SU-DHL-6 (cell line): ENCODE measurements at regions not wholly inside any gene's neighbourhood (a gene's known extent, or its start where the extent isn't known, plus 50 kb on each side); places are given as distances from the start of the nearest gene placed in this dataset.

ENCODE experiments used
- H2AFZ ChIP-seq: fragments of 200-600 bp; sonication (generic); 2 replicates; pipeline ENCODE4 v1.6.1; 2014; ENCODE audit warnings: low read depth, mild to moderate bottlenecking, moderate library complexity, mixed read lengths, antibody characterized with exemption, low read length; ENCODE audit not compliant: severe bottlenecking
- H3F3A ChIP-seq: fragments of 200-600 bp; shearing (Covaris generic); 2 replicates; pipeline ENCODE4 v1.6.0; 2016; ENCODE audit warnings: antibody characterized with exemption, mild to moderate bottlenecking; ENCODE audit not compliant: insufficient read depth
- H3K27ac ChIP-seq: fragments of 200-600 bp; sonication (generic); 2 replicates; pipeline ENCODE4 v1.5.1; 2016; ENCODE audit warnings: low read depth, mild to moderate bottlenecking, low read length, moderate library complexity, mixed read lengths
- H3K27me3 ChIP-seq: fragments of 200-600 bp; sonication (generic), shearing (Covaris generic); 2 replicates; pipeline ENCODE4 v1.6.0; 2014; ENCODE audit warnings: mild to moderate bottlenecking, low read length
- H3K36me3 ChIP-seq: fragments of 200-600 bp; sonication (generic); 2 replicates; pipeline ENCODE4 v1.6.1; 2014; ENCODE audit warnings: mild to moderate bottlenecking, low read length, mixed read lengths
- H3K4me2 ChIP-seq: fragments of 300-600, 200-600 bp; shearing (Covaris generic), sonication (generic); 2 replicates; pipeline ENCODE4 v1.6.0; 2014; ENCODE audit warnings: low read length, low read depth, mild to moderate bottlenecking; ENCODE audit not compliant: poor library complexity, severe bottlenecking
- H3K4me3 ChIP-seq: fragments of 200-600 bp; sonication (generic); 2 replicates; pipeline ENCODE4 v1.5.1; 2014; ENCODE audit warnings: antibody characterized with exemption, low read length, mild to moderate bottlenecking, mixed read lengths; ENCODE audit not compliant: insufficient read depth, poor library complexity, severe bottlenecking
- H3K79me2 ChIP-seq: fragments of 200-600 bp; sonication (generic); 2 replicates; pipeline ENCODE4 v1.6.1; 2014; ENCODE audit warnings: mild to moderate bottlenecking, low read length, moderate library complexity; ENCODE audit not compliant: insufficient read depth
- H3K9ac ChIP-seq: fragments of 200-600 bp; sonication (generic); 2 replicates; pipeline ENCODE4 v1.7.0; 2014; ENCODE audit warnings: mild to moderate bottlenecking, low read length
- H3K9me2 ChIP-seq: fragments of 200-600 bp; sonication (generic); replicated peaks from 2 replicates; pipeline ENCODE4 v1.6.1; 2014; ENCODE audit warnings: low read length; ENCODE audit not compliant: insufficient read depth
- H3K9me3 ChIP-seq: fragments of 200-600 bp; sonication (generic); 2 replicates; pipeline ENCODE4 v1.6.1; 2014; ENCODE audit warnings: low read length, mixed read lengths; ENCODE audit not compliant: insufficient read depth
- H4K20me1 ChIP-seq: fragments of 200-600 bp; sonication (generic); 2 replicates; pipeline ENCODE4 v1.6.1; 2014; ENCODE audit warnings: low read depth, mild to moderate bottlenecking, antibody characterized with exemption, low read length, moderate library complexity, mixed read lengths
- CTCF ChIP-seq: fragments of 200-600 bp; sonication (generic); IDR thresholded peaks from one replicate; pipeline ENCODE4 v1.5.1; 2017; ENCODE audit warnings: antibody characterized with exemption, mild to moderate bottlenecking, low read length, moderate library complexity; ENCODE audit not compliant: insufficient read depth, poor library complexity, severe bottlenecking
- EZH2phosphoT487 ChIP-seq: fragments of 200-600 bp; sonication (generic), shearing (Covaris generic); conservative IDR thresholded peaks from 2 replicates; pipeline ENCODE4 v1.6.1; 2018; ENCODE audit warnings: mild to moderate bottlenecking, antibody characterized with exemption, low read length, moderate library complexity, mixed read lengths

DNA sequence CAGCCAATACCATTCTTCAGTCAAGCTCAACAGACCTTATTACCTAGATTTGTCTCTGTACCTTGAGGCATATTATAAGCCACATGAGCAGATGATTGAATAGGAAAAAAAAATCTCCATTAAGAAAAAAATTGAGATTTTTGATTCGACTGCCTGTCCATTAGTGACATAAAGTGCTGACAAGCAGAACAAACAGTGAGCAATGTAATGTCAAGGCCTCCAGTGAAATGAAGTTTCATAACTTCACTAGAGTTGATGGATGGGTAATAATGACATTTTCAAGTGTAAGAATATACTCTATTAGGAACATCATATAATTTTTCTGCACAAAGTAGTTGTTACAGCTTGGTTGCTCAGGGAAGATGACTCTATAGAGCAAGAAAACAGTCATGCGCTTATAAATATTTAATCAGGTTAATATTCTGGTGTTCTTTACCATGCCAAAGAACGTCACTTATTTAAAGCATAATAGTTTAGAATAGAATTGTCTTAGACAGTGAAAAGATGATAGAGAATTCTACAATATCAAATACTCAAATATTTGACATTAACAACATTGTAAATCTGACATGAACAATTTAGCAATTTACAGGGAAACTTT is 783.7 kb downstream of the EPHA7 start:
- H3K36me3 ChIP-seq = no peaks in the 10 kb centered on the region
- H3K9me2 ChIP-seq = no peaks in the 10 kb centered on the region
- no peak overlapping the region for H2AFZ ChIP-seq
- H3K4me3 ChIP-seq = no peak overlapping the region
- no peaks in the 10 kb centered on the region for H4K20me1 ChIP-seq
- H3K9me3 ChIP-seq = no peaks in the 10 kb centered on the region
- TF ChIP-seq CTCF = no peak
- TF ChIP-seq EZH2phosphoT487 = no peak
- no peaks in the 10 kb centered on the region for H3K79me2 ChIP-seq
- no peaks in the 10 kb centered on the region for H3F3A ChIP-seq
- H3K4me2 ChIP-seq = no peak overlapping the region
- H3K27me3 ChIP-seq = no peaks in the 10 kb centered on the region
- no peak overlapping the region for H3K9ac ChIP-seq
- H3K27ac ChIP-seq = no peak overlapping the region

DNA sequence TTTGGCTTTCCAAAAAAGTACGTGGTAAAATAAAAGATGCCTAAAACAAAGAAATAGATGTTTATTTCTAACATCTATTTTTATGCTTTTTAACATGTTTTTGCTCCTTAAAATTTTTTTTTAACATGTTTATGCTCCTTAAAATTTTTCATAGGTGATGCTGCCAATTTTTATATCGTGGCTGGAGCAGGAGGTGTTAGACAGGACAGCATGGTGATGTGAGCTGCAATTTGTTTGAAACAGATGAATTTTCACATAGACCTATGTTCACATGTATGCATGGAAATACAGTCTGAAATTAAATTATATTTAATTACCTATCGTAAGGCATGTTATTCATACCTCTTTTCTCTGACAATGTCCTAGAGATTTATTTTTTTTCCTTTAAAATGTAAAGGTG is 784.8 kb downstream of the EPHA7 start:
- H3K4me2 ChIP-seq = no peak overlapping the region
- H3K27me3 ChIP-seq = no peaks in the 10 kb centered on the region
- H3K27ac ChIP-seq = no peak overlapping the region
- H4K20me1 ChIP-seq = no peaks in the 10 kb centered on the region
- H3K9ac ChIP-seq = no peak overlapping the region
- no peaks in the 10 kb centered on the region for H3K9me2 ChIP-seq
- H3K36me3 ChIP-seq = no peaks in the 10 kb centered on the region
- no peaks in the 10 kb centered on the region for H3K79me2 ChIP-seq
- no peaks in the 10 kb centered on the region for H3F3A ChIP-seq
- no peaks in the 10 kb centered on the region for H3K9me3 ChIP-seq
- no peak overlapping the region for H2AFZ ChIP-seq
- no peak overlapping the region for H3K4me3 ChIP-seq
- TF ChIP-seq CTCF = no peak
- no peak for TF ChIP-seq EZH2phosphoT487

DNA sequence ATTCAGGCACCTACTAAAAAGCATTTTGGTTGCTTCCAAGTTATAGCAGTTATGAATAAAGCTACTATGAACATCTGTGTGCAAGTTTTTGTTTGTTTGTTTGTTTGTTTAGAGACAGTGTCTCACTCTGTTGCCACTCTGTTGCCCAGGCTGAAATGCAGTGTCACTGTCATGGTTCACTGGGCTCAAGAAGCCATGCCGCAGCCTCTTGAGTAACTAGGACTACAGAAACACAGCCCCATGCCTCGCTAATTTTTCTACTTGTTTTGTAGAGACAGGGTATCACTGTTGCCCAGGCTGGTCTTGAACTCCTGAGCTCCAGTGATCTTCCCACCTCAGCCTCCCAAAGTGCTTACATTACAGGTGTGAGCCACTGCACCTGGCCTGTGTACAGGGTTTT is 795.9 kb downstream of the EPHA7 start:
- Histone ChIP-seq H3K79me2 (no peaks in the 10 kb centered on the region), H3K27ac (no peak overlapping the region), H2AFZ (no peak overlapping the region), H4K20me1 (no peaks in the 10 kb centered on the region), H3K36me3 (no peaks in the 10 kb centered on the region), H3K4me3 (no peak overlapping the region), H3K9me2 (no peaks in the 10 kb centered on the region), H3K9me3 (no peaks in the 10 kb centered on the region), H3K27me3 (no peaks in the 10 kb centered on the region), H3F3A (no peaks in the 10 kb centered on the region), H3K9ac (no peak overlapping the region), H3K4me2 (no peak overlapping the region)
- TF ChIP-seq CTCF (no peak), EZH2phosphoT487 (no peak)
